ENCODE measurements at regions not wholly inside any gene's neighbourhood (a gene's known extent, or its start where the extent isn't known, plus 50 kb on each side); places are given as distances from the start of the nearest gene placed in this dataset.

- TF ChIP-seq BRCA1 (IDR thresholded peaks at IDR 0.05; ENCODE audit: low read depth, low read length), result no peak
- no peak for TF ChIP-seq SIRT6 (IDR thresholded peaks at IDR 0.05; ENCODE audit: low read length)
- no peak for TF ChIP-seq GTF2F1 (IDR thresholded peaks at IDR 0.05; ENCODE audit: borderline replicate concordance, low read depth, low read length)
- no peak for TF ChIP-seq CREB1 (IDR thresholded peaks at IDR 0.05)
- TF ChIP-seq CBX8 (IDR thresholded peaks at IDR 0.05; ENCODE audit: borderline replicate concordance, low read depth, low read length), result no peak
Observed at GRCh38 chr10:36220151-36220550, 578.1 kb upstream of the FZD8 start (continued).
